ENCODE measurements at regions not wholly inside any gene's neighbourhood (a gene's known extent, or its start where the extent isn't known, plus 50 kb on each side); places are given as distances from the start of the nearest gene placed in this dataset.

DNA sequence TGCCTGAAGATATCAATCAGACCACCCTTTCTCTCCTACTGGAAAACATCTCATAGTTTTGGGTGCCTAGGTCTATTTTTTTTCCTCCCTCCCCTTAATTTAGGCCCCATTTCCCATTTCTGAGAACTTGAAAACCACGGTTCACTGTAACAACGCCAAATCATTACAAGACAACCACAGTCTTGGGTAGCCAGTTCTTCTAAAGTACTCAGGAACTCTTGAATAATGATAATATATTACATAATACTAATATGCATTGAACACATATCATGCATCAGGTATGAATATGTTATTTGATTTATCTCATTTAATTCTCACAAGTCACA lies 185.1 kb upstream of the ADO start:
- TF ChIP-seq EZH2 (IDR thresholded peaks at IDR 0.05; ENCODE audit: insufficient read depth, poor library complexity, severe bottlenecking) (no peak), EZH2phosphoT487 (IDR thresholded peaks at IDR 0.05; ENCODE audit: insufficient read depth, low read depth) (no peak)

All from GM23248 (cell line).